ENCODE measurements at regions not wholly inside any gene's neighbourhood (a gene's known extent, or its start where the extent isn't known, plus 50 kb on each side); places are given as distances from the start of the nearest gene placed in this dataset.

DNA sequence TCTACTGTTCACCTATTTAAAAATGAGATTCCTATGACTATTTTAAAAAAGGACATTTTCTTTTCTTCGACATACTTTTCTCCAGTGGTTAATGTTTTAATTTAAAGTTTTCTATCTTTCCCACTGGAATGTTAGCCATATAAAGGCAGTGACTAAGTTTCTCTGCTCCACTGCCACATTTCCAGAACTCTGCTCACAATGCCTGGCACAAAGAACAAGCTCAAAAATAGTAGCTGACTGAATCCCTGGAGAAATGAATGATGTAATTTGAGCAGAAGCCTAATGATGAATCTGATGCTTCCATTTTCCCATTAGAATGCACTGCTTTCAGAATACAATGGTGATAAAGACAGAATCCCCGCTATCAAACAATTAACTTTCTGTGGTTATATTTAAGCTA lies 817.8 kb downstream of the MTRR start:
- Histone ChIP-seq H3K4me3 (ENCODE audit: low read depth, low read length) (no peak overlapping the region), H3K36me3 (ENCODE audit: control insufficient read depth, insufficient read depth, low read length) (no peaks in the 10 kb centered on the region), H3K9ac (ENCODE audit: low read depth, low read length) (no peak overlapping the region), H3K4me1 (ENCODE audit: control insufficient read depth, insufficient read depth, low read length) (no peaks in the 10 kb centered on the region), H3K9me3 (ENCODE audit: control insufficient read depth, insufficient read depth, low read length) (no peaks in the 10 kb centered on the region), H3K27me3 (ENCODE audit: control insufficient read depth, insufficient read depth, low read length) (no peaks in the 10 kb centered on the region)

GRCh38 chr5:8689773-8690172 lies 820.8 kb downstream of the MTRR start:
- Histone ChIP-seq H3K4me3 (ENCODE audit: low read depth, low read length) (no peak overlapping the region), H3K36me3 (ENCODE audit: control insufficient read depth, insufficient read depth, low read length) (no peaks in the 10 kb centered on the region), H3K27me3 (ENCODE audit: control insufficient read depth, insufficient read depth, low read length) (no peaks in the 10 kb centered on the region), H3K4me1 (ENCODE audit: control insufficient read depth, insufficient read depth, low read length) (no peaks in the 10 kb centered on the region), H3K9me3 (ENCODE audit: control insufficient read depth, insufficient read depth, low read length) (no peaks in the 10 kb centered on the region), H3K9ac (ENCODE audit: low read depth, low read length) (no peak overlapping the region)

DNA sequence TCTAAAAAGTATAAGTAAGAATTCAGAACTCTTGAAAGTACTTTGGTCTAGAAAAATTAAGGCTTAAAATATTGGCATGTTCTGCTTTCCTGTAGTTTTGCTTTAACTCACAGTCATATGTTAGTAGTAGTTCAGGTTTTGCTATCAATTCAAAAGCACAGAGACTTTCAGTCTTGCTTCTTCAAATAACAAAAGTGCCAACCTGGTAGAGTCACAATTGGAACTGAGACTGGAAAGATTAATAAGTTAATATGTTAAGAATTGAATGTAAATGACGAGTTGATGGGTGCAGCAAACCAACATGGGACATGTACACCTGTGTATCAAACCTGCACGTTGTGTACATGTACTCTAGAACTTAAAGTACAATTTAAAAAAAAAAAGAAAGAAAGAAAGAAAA lies 822.3 kb downstream of the MTRR start:
- Histone ChIP-seq H3K4me3 (ENCODE audit: low read depth, low read length) (no peak overlapping the region), H3K9me3 (ENCODE audit: control insufficient read depth, insufficient read depth, low read length) (no peaks in the 10 kb centered on the region), H3K4me1 (ENCODE audit: control insufficient read depth, insufficient read depth, low read length) (no peaks in the 10 kb centered on the region), H3K36me3 (ENCODE audit: control insufficient read depth, insufficient read depth, low read length) (no peaks in the 10 kb centered on the region), H3K9ac (ENCODE audit: low read depth, low read length) (no peak overlapping the region), H3K27me3 (ENCODE audit: control insufficient read depth, insufficient read depth, low read length) (no peaks in the 10 kb centered on the region)

DNA sequence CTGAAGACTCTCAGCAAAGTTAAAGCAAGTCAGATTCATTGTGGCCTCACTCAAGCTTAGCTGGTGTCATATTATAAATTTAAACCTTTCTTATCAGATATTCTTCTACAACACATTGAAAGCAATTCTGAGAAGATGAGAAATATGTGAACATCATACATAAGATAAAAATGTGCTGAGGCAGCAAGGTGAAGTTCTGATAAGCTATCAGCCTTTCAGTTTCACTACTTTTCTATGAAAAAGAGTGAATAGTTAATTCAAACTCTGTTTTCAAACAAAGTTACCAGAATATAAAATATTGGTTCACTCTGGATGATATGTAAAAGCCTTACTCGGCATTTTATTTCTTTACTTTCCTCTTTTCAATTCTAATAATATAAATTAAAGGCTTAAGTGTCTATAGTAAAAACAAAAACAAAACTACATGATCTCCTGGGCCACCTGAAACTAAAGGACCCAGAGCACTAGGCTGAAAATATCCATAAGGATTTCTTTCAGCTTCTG lies 824.4 kb downstream of the MTRR start:
- no peaks in the 10 kb centered on the region for H3K9me3 ChIP-seq (ENCODE audit: control insufficient read depth, insufficient read depth, low read length)
- H3K9ac ChIP-seq (ENCODE audit: low read depth, low read length) = no peak overlapping the region
- no peaks in the 10 kb centered on the region for H3K36me3 ChIP-seq (ENCODE audit: control insufficient read depth, insufficient read depth, low read length)
- no peaks in the 10 kb centered on the region for H3K4me1 ChIP-seq (ENCODE audit: control insufficient read depth, insufficient read depth, low read length)
- H3K4me3 ChIP-seq (ENCODE audit: low read depth, low read length) = no peak overlapping the region
- no peaks in the 10 kb centered on the region for H3K27me3 ChIP-seq (ENCODE audit: control insufficient read depth, insufficient read depth, low read length)

DNA sequence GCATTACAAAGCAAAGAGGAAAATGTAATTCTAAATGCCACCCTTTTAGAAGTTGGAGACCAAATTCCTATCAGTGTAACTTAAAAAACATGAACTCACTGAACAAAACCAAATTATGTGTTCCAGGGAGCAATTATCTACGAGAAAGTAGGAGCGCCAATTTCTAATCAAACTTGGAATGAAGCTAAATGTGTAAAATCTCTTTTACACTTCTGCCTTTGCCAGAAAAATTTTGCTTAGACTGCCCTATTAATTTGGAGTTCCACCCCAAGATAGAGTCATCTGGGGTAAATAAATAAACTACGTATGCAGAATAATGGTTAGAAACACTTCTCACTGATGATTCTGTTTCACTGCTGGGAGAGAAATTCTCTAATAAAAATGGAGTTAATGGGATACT lies 825.6 kb downstream of the MTRR start:
- no peak overlapping the region for H3K9ac ChIP-seq (ENCODE audit: low read depth, low read length)
- no peak overlapping the region for H3K4me3 ChIP-seq (ENCODE audit: low read depth, low read length)
- no peaks in the 10 kb centered on the region for H3K4me1 ChIP-seq (ENCODE audit: control insufficient read depth, insufficient read depth, low read length)
- no peaks in the 10 kb centered on the region for H3K9me3 ChIP-seq (ENCODE audit: control insufficient read depth, insufficient read depth, low read length)
- no peaks in the 10 kb centered on the region for H3K36me3 ChIP-seq (ENCODE audit: control insufficient read depth, insufficient read depth, low read length)
- H3K27me3 ChIP-seq (ENCODE audit: control insufficient read depth, insufficient read depth, low read length) = no peaks in the 10 kb centered on the region

- Histone ChIP-seq H3K4me1 (ENCODE audit: control insufficient read depth, insufficient read depth, low read length) (no peaks in the 10 kb centered on the region), H3K4me3 (ENCODE audit: low read depth, low read length) (no peak overlapping the region), H3K36me3 (ENCODE audit: control insufficient read depth, insufficient read depth, low read length) (no peaks in the 10 kb centered on the region), H3K9ac (ENCODE audit: low read depth, low read length) (no peak overlapping the region), H3K27me3 (ENCODE audit: control insufficient read depth, insufficient read depth, low read length) (no peaks in the 10 kb centered on the region), H3K9me3 (ENCODE audit: control insufficient read depth, insufficient read depth, low read length) (no peaks in the 10 kb centered on the region)
Measured at GRCh38 chr5:8695902-8696845, 827.2 kb downstream of the MTRR start.

DNA sequence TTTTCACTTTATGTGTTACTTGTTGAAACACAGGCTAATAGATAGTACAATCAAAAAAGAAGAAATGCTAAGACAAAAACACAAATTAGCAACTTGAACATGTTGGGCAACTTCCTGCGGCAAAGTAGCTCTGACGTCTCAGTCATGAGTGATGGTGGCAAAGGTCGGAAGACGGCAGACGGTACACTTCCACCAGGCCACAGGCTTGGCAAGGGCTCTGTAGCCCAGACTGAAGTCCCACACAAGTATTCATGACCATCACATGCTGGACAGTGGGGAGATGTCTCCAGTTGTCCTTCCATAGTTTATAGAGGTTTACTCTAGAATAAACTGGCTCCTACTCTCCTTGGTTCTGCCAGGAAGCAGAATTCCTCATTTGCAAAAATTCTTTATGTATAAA lies 831.3 kb downstream of the MTRR start:
- Histone ChIP-seq H3K9me3 (ENCODE audit: control insufficient read depth, insufficient read depth, low read length) (no peaks in the 10 kb centered on the region), H3K4me3 (ENCODE audit: low read depth, low read length) (no peak overlapping the region), H3K9ac (ENCODE audit: low read depth, low read length) (no peak overlapping the region), H3K36me3 (ENCODE audit: control insufficient read depth, insufficient read depth, low read length) (no peaks in the 10 kb centered on the region), H3K4me1 (ENCODE audit: control insufficient read depth, insufficient read depth, low read length) (no peaks in the 10 kb centered on the region), H3K27me3 (ENCODE audit: control insufficient read depth, insufficient read depth, low read length) (no peaks in the 10 kb centered on the region)

DNA sequence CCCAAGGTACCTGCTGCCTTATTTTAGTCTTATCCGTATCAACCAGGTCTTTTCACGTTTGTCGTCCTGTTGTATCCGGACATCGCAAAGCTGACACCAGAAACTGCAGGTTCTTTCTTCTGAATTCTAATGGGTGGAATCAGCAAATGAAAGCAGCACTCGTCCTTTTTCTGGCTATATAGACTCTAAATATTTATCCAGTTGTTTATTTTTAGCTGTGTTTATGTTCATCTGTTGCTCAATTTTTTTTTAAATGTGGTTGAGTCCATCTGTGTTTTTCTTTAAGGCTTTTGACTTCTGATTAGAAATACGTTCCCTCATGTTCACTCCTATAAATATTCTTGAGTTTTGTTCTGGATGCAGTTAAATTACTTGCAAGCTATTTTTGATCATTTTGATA lies 831.7 kb downstream of the MTRR start:
- no peak overlapping the region for H3K4me3 ChIP-seq (ENCODE audit: low read depth, low read length)
- no peak overlapping the region for H3K9ac ChIP-seq (ENCODE audit: low read depth, low read length)
- H3K36me3 ChIP-seq (ENCODE audit: control insufficient read depth, insufficient read depth, low read length) = no peaks in the 10 kb centered on the region

DNA sequence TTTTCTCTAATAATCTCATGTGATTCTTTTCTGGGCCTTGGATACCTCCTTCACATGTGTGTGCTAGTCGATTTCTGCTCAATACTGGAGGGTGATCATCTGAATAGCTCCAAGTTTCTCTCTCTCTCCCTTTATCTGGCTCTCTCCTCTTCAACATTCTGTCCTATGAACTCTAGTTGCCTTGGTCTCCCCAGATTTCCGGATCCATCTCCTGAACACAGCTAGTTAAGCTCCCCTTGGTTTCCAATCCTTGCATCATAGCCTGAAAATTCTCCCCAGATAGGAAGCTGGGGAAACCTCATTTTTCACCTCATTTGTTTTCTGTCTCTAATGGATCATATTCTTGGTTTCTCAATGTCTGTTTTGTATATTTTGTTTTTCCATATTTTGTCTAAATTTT lies 832.3 kb downstream of the MTRR start:
- Histone ChIP-seq H3K27me3 (ENCODE audit: control insufficient read depth, insufficient read depth, low read length) (no peaks in the 10 kb centered on the region), H3K4me1 (ENCODE audit: control insufficient read depth, insufficient read depth, low read length) (no peaks in the 10 kb centered on the region), H3K9me3 (ENCODE audit: control insufficient read depth, insufficient read depth, low read length) (no peaks in the 10 kb centered on the region), H3K4me3 (ENCODE audit: low read depth, low read length) (no peak overlapping the region), H3K36me3 (ENCODE audit: control insufficient read depth, insufficient read depth, low read length) (no peaks in the 10 kb centered on the region), H3K9ac (ENCODE audit: low read depth, low read length) (no peak overlapping the region)

More for the DNA sequence above, 831.7 kb downstream of the MTRR start:
- no peaks in the 10 kb centered on the region for H3K4me1 ChIP-seq (ENCODE audit: control insufficient read depth, insufficient read depth, low read length)
- H3K9me3 ChIP-seq (ENCODE audit: control insufficient read depth, insufficient read depth, low read length) = no peaks in the 10 kb centered on the region
- no peaks in the 10 kb centered on the region for H3K27me3 ChIP-seq (ENCODE audit: control insufficient read depth, insufficient read depth, low read length)

DNA sequence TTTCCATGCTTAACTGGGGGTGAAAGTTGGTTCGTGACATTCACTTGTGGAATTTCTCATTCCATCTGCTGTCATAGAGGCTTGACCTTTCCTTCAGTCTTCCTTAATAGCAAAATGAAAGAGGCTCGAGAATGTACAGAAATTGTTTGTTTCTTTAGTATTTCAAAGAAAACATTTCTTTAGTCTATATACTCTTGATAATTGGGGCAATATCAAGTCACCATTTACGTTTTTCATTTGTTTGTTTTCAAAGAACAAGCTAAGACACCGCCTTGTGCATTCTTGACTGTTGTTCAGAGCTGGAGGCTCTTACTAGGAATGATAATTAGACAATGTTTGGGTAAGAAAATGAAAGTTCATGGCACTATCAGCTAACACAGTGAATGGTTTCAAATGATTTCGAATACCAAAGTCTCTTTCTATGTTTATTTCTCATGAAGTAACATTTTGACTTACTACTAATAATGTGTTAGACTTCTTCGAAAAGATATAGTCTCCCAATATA lies 835.4 kb downstream of the SEMA5A start:
- Histone ChIP-seq H3K36me3 (ENCODE audit: control insufficient read depth, insufficient read depth, low read length) (no peaks in the 10 kb centered on the region), H3K9me3 (ENCODE audit: control insufficient read depth, insufficient read depth, low read length) (no peaks in the 10 kb centered on the region), H3K27me3 (ENCODE audit: control insufficient read depth, insufficient read depth, low read length) (no peaks in the 10 kb centered on the region), H3K4me1 (ENCODE audit: control insufficient read depth, insufficient read depth, low read length) (no peaks in the 10 kb centered on the region), H3K4me3 (ENCODE audit: low read depth, low read length) (no peak overlapping the region), H3K9ac (ENCODE audit: low read depth, low read length) (no peak overlapping the region)

- Histone ChIP-seq H3K4me3 (ENCODE audit: low read depth, low read length) (no peak overlapping the region), H3K36me3 (ENCODE audit: control insufficient read depth, insufficient read depth, low read length) (no peaks in the 10 kb centered on the region), H3K9ac (ENCODE audit: low read depth, low read length) (no peak overlapping the region), H3K27me3 (ENCODE audit: control insufficient read depth, insufficient read depth, low read length) (no peaks in the 10 kb centered on the region), H3K9me3 (ENCODE audit: control insufficient read depth, insufficient read depth, low read length) (no peaks in the 10 kb centered on the region), H3K4me1 (ENCODE audit: control insufficient read depth, insufficient read depth, low read length) (no peaks in the 10 kb centered on the region)
Measured at GRCh38 chr5:8714198-8714597, 831.7 kb downstream of the SEMA5A start.

DNA sequence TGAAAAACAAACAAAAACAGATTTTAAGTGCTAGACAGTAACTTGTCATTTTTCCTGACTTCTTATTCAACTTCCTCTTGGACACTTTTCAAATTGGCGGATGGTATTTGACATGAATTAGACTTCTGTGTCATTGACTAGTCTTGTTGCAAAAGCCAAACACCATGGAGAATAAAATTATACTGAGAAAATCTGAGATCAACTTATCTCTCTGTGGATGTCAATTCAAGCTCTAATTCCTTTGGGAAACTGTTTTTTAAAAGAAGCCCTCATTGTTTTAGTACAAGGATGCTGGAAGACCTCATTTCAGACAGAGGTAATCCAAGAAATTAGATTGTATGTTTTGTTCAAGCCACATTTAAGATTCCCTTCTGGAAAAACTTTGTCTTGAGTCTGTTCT lies 831.0 kb downstream of the SEMA5A start:
- no peaks in the 10 kb centered on the region for H3K36me3 ChIP-seq (ENCODE audit: control insufficient read depth, insufficient read depth, low read length)
- no peaks in the 10 kb centered on the region for H3K9me3 ChIP-seq (ENCODE audit: control insufficient read depth, insufficient read depth, low read length)
- H3K4me1 ChIP-seq (ENCODE audit: control insufficient read depth, insufficient read depth, low read length) = no peaks in the 10 kb centered on the region
- no peak overlapping the region for H3K4me3 ChIP-seq (ENCODE audit: low read depth, low read length)
- no peak overlapping the region for H3K9ac ChIP-seq (ENCODE audit: low read depth, low read length)
- no peaks in the 10 kb centered on the region for H3K27me3 ChIP-seq (ENCODE audit: control insufficient read depth, insufficient read depth, low read length)
